ENCODE measurements at regions not wholly inside any gene's neighbourhood (a gene's known extent, or its start where the extent isn't known, plus 50 kb on each side); places are given as distances from the start of the nearest gene placed in this dataset.
"Not testable (repeated sequence)": the region's sequence is repeated elsewhere in the genome, so short reads cannot be mapped to it uniquely, and the experiment has no call there.

- DNase-seq = not testable (repeated sequence)
Observed at GRCh38 chrX:137884813-137885212, 318.9 kb downstream of the ZIC3 start.

GRCh38 chrX:137891431-137891830 is 325.5 kb downstream of the ZIC3 start:
- DNase-seq = no peak

- no peak for DNase-seq
Observed at GRCh38 chrX:137896123-137896522, 330.2 kb downstream of the ZIC3 start.

- DNase-seq = no peak
Observed at GRCh38 chrX:137915466-137915865, 349.5 kb downstream of the ZIC3 start.

GRCh38 chrX:137916090-137916746 is 350.3 kb downstream of the ZIC3 start:
- DNase-seq = no peak

- DNase-seq = peak in 1 of 5 donors; percentile 2
Observed at GRCh38 chrX:137926090-137926489, 360.2 kb downstream of the ZIC3 start.

GRCh38 chrX:137929951-137930350 is 364.0 kb downstream of the ZIC3 start:
- DNase-seq = no peak

- DNase-seq = no peak
Observed at GRCh38 chrX:137930533-137930932, 364.6 kb downstream of the ZIC3 start.

- not testable (repeated sequence) for DNase-seq
Observed at GRCh38 chrX:137934214-137934613, 368.3 kb downstream of the ZIC3 start.

GRCh38 chrX:137934887-137935286 is 369.0 kb downstream of the ZIC3 start:
- DNase-seq = not testable (repeated sequence)

GRCh38 chrX:137945470-137945869 is 379.5 kb downstream of the ZIC3 start:
- DNase-seq = no peak

- DNase-seq = no peak
Observed at GRCh38 chrX:137969191-137969590, 403.3 kb downstream of the ZIC3 start.

- no peak for DNase-seq
Observed at GRCh38 chrX:137982472-137983172, 416.7 kb downstream of the ZIC3 start.

- DNase-seq = no peak
Observed at GRCh38 chrX:137988470-137988869, 422.5 kb downstream of the ZIC3 start.

- DNase-seq = no peak
Observed at GRCh38 chrX:137998619-137999018, 432.7 kb downstream of the ZIC3 start.

GRCh38 chrX:137999071-137999470 is 433.1 kb downstream of the ZIC3 start:
- no peak for DNase-seq

GRCh38 chrX:137999552-137999951 is 433.6 kb downstream of the ZIC3 start:
- DNase-seq = no peak

GRCh38 chrX:138001226-138001625 is 435.3 kb downstream of the ZIC3 start:
- DNase-seq = no peak

GRCh38 chrX:138006180-138006579 is 440.3 kb downstream of the ZIC3 start:
- no peak for DNase-seq

- no peak for DNase-seq
Observed at GRCh38 chrX:138008281-138008680, 442.4 kb downstream of the ZIC3 start.

- no peak for DNase-seq
Observed at GRCh38 chrX:138011468-138011867, 445.5 kb downstream of the ZIC3 start.

- no peak for DNase-seq
Observed at GRCh38 chrX:138014577-138014976, 448.6 kb downstream of the ZIC3 start.

- no peak for DNase-seq
Observed at GRCh38 chrX:138018145-138018799, 452.3 kb downstream of the ZIC3 start.

- no peak for DNase-seq
Observed at GRCh38 chrX:138020941-138021340, 455.0 kb downstream of the ZIC3 start.

All from T-helper 1 cell (primary cell).